HG03196 (cell line): ENCODE measurements at regions not wholly inside any gene's neighbourhood (a gene's known extent, or its start where the extent isn't known, plus 50 kb on each side); places are given as distances from the start of the nearest gene placed in this dataset.
"Not testable (repeated sequence)": the region's sequence is repeated elsewhere in the genome, so short reads cannot be mapped to it uniquely, and the experiment has no call there.

ENCODE experiments used
- ATAC-seq: cut with Tn5 transposase; IDR thresholded peaks from one replicate; pipeline ENCODE4 v1.9.1; 2021; ENCODE audit not compliant: unreplicated experiment

- ATAC-seq = not testable (repeated sequence)
These were observed 361.9 kb upstream of the API5 start for GRCh38 chr11:42949738-42950376.

- no peak for ATAC-seq
These were observed 360.5 kb upstream of the API5 start for GRCh38 chr11:42951266-42951665.

GRCh38 chr11:42957831-42958230, 354.0 kb upstream of the API5 start:
- ATAC-seq = no peak

- no peak for ATAC-seq
These were observed 353.2 kb upstream of the API5 start for GRCh38 chr11:42958635-42959034.

- no peak for ATAC-seq
These were observed 351.2 kb upstream of the API5 start for GRCh38 chr11:42960521-42961088.

GRCh38 chr11:42967653-42968052, 344.1 kb upstream of the API5 start:
- ATAC-seq = no peak

- no peak for ATAC-seq
These were observed 339.1 kb upstream of the API5 start for GRCh38 chr11:42972741-42973140.

GRCh38 chr11:42974510-42975179, 337.2 kb upstream of the API5 start:
- ATAC-seq = no peak

- no peak for ATAC-seq
These were observed 336.6 kb upstream of the API5 start for GRCh38 chr11:42975180-42975529.

GRCh38 chr11:42976636-42977217, 335.1 kb upstream of the API5 start:
- no peak for ATAC-seq

- no peak for ATAC-seq
These were observed 319.2 kb upstream of the API5 start for GRCh38 chr11:42992594-42992993.

GRCh38 chr11:42996421-42997307, 315.1 kb upstream of the API5 start:
- ATAC-seq = no peak

GRCh38 chr11:43004879-43005278, 306.9 kb upstream of the API5 start:
- ATAC-seq = not testable (repeated sequence)

GRCh38 chr11:43010042-43010441, 301.8 kb upstream of the API5 start:
- ATAC-seq = no peak

- no peak for ATAC-seq
These were observed 299.2 kb upstream of the API5 start for GRCh38 chr11:43012606-43013005.

GRCh38 chr11:43021466-43021865, 290.3 kb upstream of the API5 start:
- ATAC-seq = no peak

GRCh38 chr11:43034341-43034740, 277.5 kb upstream of the API5 start:
- no peak for ATAC-seq

GRCh38 chr11:43035086-43035485, 276.7 kb upstream of the API5 start:
- ATAC-seq = no peak

- ATAC-seq = no peak
These were observed 258.0 kb upstream of the API5 start for GRCh38 chr11:43053638-43054412.

GRCh38 chr11:43067681-43068080, 244.1 kb upstream of the API5 start:
- no peak for ATAC-seq
